WTC11 (cell line): ENCODE measurements at regions not wholly inside any gene's neighbourhood (a gene's known extent, or its start where the extent isn't known, plus 50 kb on each side); places are given as distances from the start of the nearest gene placed in this dataset.

Experiments
- ATAC-seq: fragments of 200-7000 bp; cut with Tn5 transposase; 2 replicates; pipeline ENCODE4 v1.10.0; 2021; ENCODE audit warnings: mild to moderate bottlenecking, moderate library complexity
- CTCF ChIA-PET: fragments of 300-600 bp; sonication (Branson Sonifier 250); formaldehyde crosslinking; loops from one replicate; lab custom pipeline; 2021; ENCODE audit warnings: antibody characterized with exemption; lab: Charles Lee
- POLR2A ChIA-PET: fragments of 350-600 bp; sonication (Branson Sonifier 250); formaldehyde crosslinking; loops from one replicate; lab custom pipeline; 2021; ENCODE audit warnings: antibody characterized with exemption; lab: Charles Lee
- DNase-seq: peaks from one replicate; pipeline ENCODE4 v3.0.0; 2021; ENCODE audit warnings: low spot score
- H3K27ac Mint-ChIP-seq: 2 replicates; pipeline ENCODE4 v1.8.0; 2021; ENCODE audit warnings: mixed read lengths
- H3K27me3 Mint-ChIP-seq: 2 replicates; pipeline ENCODE4 v1.8.0; 2021; ENCODE audit warnings: low read depth, mild to moderate bottlenecking, moderate library complexity, mixed read lengths
- H3K36me3 Mint-ChIP-seq: 2 replicates; pipeline ENCODE4 v1.8.0; 2021; ENCODE audit warnings: mixed read lengths
- H3K4me1 Mint-ChIP-seq: 2 replicates; pipeline ENCODE4 v1.8.0; 2022; ENCODE audit warnings: mixed read lengths
- H3K4me3 Mint-ChIP-seq: 2 replicates; pipeline ENCODE4 v1.8.0; 2021; ENCODE audit warnings: mild to moderate bottlenecking, moderate library complexity, mixed read lengths
- H3K9me3 Mint-ChIP-seq: 2 replicates; pipeline ENCODE4 v1.8.0; 2021; ENCODE audit warnings: mixed read lengths
- AFF4 ChIP-seq: sonication (generic); formaldehyde crosslinking; IDR thresholded peaks from 2 replicates; pipeline ENCODE4 v1.8.1; 2023; ENCODE audit warnings: mild to moderate bottlenecking, missing genetic modification reagents, borderline replicate concordance
- CBFB ChIP-seq: sonication (generic); formaldehyde crosslinking; IDR thresholded peaks from 2 replicates; pipeline ENCODE4 v1.8.1; 2022; ENCODE audit warnings: mild to moderate bottlenecking, low read depth, missing genetic modification reagents
- HMGA2 ChIP-seq: fragments of 250-450 bp; sonication (Bioruptor Pico); IDR thresholded peaks from 2 replicates; pipeline ENCODE4 v1.4.0; 2021; ENCODE audit warnings: mild to moderate bottlenecking, moderate library complexity
- JAZF1 ChIP-seq: fragments of 250-450 bp; sonication (Bioruptor Pico); IDR thresholded peaks from 2 replicates; pipeline ENCODE4 v1.9.0; 2021; ENCODE audit warnings: moderate library complexity, mild to moderate bottlenecking, inconsistent platforms
- KAT7 ChIP-seq: sonication (generic); formaldehyde crosslinking; IDR thresholded peaks from 2 replicates; pipeline ENCODE4 v1.8.1; 2023; ENCODE audit warnings: missing genetic modification reagents, mild to moderate bottlenecking, borderline replicate concordance
- MXD4 ChIP-seq: fragments of 250-450 bp; sonication (Bioruptor Pico); IDR thresholded peaks from 2 replicates; pipeline ENCODE4 v1.8.0; 2021; ENCODE audit warnings: mild to moderate bottlenecking, moderate library complexity, borderline replicate concordance
- MYBL2 ChIP-seq: sonication (generic); formaldehyde crosslinking; IDR thresholded peaks from 2 replicates; pipeline ENCODE4 v1.8.1; 2023; ENCODE audit warnings: mild to moderate bottlenecking, moderate library complexity, missing genetic modification reagents
- NFE2L1 ChIP-seq: sonication (generic); formaldehyde crosslinking; IDR thresholded peaks from 2 replicates; pipeline ENCODE4 v1.8.1; 2023; ENCODE audit warnings: missing genetic modification reagents
- NR3C1 ChIP-seq: sonication (generic); formaldehyde crosslinking; conservative IDR thresholded peaks from 2 replicates; pipeline ENCODE4 v1.8.1; 2023; ENCODE audit warnings: low read depth, mild to moderate bottlenecking, missing genetic modification reagents
- OVOL2 ChIP-seq: fragments of 250-450 bp; sonication (Bioruptor Pico); IDR thresholded peaks from 2 replicates; pipeline ENCODE4 v1.9.0; 2021; ENCODE audit warnings: mild to moderate bottlenecking, borderline replicate concordance
- PRRX2 ChIP-seq: fragments of 250-450 bp; sonication (Bioruptor Pico); IDR thresholded peaks from 2 replicates; pipeline ENCODE4 v1.8.0; 2021; ENCODE audit warnings: mild to moderate bottlenecking
- RELA ChIP-seq: sonication (generic); formaldehyde crosslinking; IDR thresholded peaks from 2 replicates; pipeline ENCODE4 v1.8.1; 2022; ENCODE audit warnings: missing genetic modification reagents, mild to moderate bottlenecking, borderline replicate concordance
- TP53 ChIP-seq: sonication (generic); formaldehyde crosslinking; IDR thresholded peaks from 2 replicates; pipeline ENCODE4 v1.8.1; 2023; ENCODE audit warnings: mild to moderate bottlenecking, missing genetic modification reagents
- ZNF121 ChIP-seq: sonication (generic); formaldehyde crosslinking; IDR thresholded peaks from 2 replicates; pipeline ENCODE4 v1.8.0; 2023; ENCODE audit warnings: missing genetic modification reagents
- ZNF423 ChIP-seq: fragments of 250-450 bp; sonication (Bioruptor Pico); IDR thresholded peaks from 2 replicates; pipeline ENCODE4 v2.1.2; 2022; ENCODE audit warnings: mild to moderate bottlenecking, moderate library complexity
- ZNF512 ChIP-seq: sonication (generic); formaldehyde crosslinking; IDR thresholded peaks from 2 replicates; pipeline ENCODE4 v1.8.1; 2022; ENCODE audit warnings: missing genetic modification reagents, borderline replicate concordance
- TF ChIP-seq, protein P1 (sequence below): sonication (generic); formaldehyde crosslinking; IDR thresholded peaks from 2 replicates; pipeline ENCODE4 v1.8.1; 2023; ENCODE audit warnings: mild to moderate bottlenecking, missing genetic modification reagents
- TF ChIP-seq, protein P2 (sequence below): sonication (generic); formaldehyde crosslinking; IDR thresholded peaks from 2 replicates; pipeline ENCODE4 v1.8.1; 2023; ENCODE audit warnings: mild to moderate bottlenecking, missing genetic modification reagents, moderate library complexity
- TF ChIP-seq, protein P3 (sequence below): sonication (generic); formaldehyde crosslinking; IDR thresholded peaks from 2 replicates; pipeline ENCODE4 v1.8.0; 2022; ENCODE audit warnings: missing genetic modification reagents
- TF ChIP-seq, protein P4 (sequence below): sonication (generic); formaldehyde crosslinking; IDR thresholded peaks from 2 replicates; pipeline ENCODE4 v1.8.1; 2022; ENCODE audit warnings: mild to moderate bottlenecking, missing genetic modification reagents, moderate library complexity, borderline replicate concordance
- TF ChIP-seq, protein P5 (sequence below): fragments of 250-450 bp; sonication (Bioruptor Pico); IDR thresholded peaks from 2 replicates; pipeline ENCODE4 v2.1.2; 2022; ENCODE audit warnings: mild to moderate bottlenecking, moderate library complexity

DNA sequence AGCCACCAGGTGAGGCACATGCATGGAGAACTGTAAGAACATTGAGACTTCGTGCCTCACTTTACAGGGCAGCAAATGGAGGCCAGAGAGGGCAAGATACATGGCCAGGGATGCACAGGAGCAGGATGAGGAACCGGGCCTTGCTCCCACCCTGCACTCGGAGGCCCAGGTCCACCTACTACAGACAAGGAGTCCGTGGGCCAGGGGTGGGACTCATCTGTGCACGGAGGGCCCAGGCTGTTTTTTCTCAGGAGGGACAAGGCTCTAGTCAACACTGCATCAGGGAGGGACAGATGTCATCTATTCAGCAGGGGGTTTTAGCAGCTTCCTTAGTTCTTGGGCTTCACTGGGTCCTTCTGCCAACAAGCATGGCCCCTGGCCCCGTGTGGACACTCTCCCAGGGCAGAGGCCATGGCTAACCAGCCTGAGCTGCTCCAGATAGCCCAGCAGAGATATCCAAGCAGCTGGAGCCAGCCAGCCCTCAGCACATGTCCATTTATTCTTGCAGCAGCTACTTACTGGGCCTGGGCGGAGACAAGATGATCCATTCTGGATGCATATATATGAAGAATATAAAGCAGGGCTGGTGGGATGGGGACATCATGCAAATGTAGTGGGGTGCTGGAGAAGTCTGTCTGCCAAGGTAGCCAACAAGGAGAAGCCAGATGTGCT, 134.5 kb upstream of the RET start (continued):
- TF ChIP-seq AFF4 (CRISPR knock-in tag) (no peak), NR3C1 (CRISPR knock-in tag) (no peak), PRRX2 (CRISPR knock-in tag) (no peak), ZNF423 (no peak), RELA (CRISPR knock-in tag) (no peak), NFE2L1 (no peak)
- TF ChIP-seq, protein P1, sequence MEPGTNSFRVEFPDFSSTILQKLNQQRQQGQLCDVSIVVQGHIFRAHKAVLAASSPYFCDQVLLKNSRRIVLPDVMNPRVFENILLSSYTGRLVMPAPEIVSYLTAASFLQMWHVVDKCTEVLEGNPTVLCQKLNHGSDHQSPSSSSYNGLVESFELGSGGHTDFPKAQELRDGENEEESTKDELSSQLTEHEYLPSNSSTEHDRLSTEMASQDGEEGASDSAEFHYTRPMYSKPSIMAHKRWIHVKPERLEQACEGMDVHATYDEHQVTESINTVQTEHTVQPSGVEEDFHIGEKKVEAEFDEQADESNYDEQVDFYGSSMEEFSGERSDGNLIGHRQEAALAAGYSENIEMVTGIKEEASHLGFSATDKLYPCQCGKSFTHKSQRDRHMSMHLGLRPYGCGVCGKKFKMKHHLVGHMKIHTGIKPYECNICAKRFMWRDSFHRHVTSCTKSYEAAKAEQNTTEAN (CRISPR knock-in tag): no peak
- TF ChIP-seq, protein P2, sequence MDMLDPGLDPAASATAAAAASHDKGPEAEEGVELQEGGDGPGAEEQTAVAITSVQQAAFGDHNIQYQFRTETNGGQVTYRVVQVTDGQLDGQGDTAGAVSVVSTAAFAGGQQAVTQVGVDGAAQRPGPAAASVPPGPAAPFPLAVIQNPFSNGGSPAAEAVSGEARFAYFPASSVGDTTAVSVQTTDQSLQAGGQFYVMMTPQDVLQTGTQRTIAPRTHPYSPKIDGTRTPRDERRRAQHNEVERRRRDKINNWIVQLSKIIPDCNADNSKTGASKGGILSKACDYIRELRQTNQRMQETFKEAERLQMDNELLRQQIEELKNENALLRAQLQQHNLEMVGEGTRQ: no peak
- TF ChIP-seq, protein P3, sequence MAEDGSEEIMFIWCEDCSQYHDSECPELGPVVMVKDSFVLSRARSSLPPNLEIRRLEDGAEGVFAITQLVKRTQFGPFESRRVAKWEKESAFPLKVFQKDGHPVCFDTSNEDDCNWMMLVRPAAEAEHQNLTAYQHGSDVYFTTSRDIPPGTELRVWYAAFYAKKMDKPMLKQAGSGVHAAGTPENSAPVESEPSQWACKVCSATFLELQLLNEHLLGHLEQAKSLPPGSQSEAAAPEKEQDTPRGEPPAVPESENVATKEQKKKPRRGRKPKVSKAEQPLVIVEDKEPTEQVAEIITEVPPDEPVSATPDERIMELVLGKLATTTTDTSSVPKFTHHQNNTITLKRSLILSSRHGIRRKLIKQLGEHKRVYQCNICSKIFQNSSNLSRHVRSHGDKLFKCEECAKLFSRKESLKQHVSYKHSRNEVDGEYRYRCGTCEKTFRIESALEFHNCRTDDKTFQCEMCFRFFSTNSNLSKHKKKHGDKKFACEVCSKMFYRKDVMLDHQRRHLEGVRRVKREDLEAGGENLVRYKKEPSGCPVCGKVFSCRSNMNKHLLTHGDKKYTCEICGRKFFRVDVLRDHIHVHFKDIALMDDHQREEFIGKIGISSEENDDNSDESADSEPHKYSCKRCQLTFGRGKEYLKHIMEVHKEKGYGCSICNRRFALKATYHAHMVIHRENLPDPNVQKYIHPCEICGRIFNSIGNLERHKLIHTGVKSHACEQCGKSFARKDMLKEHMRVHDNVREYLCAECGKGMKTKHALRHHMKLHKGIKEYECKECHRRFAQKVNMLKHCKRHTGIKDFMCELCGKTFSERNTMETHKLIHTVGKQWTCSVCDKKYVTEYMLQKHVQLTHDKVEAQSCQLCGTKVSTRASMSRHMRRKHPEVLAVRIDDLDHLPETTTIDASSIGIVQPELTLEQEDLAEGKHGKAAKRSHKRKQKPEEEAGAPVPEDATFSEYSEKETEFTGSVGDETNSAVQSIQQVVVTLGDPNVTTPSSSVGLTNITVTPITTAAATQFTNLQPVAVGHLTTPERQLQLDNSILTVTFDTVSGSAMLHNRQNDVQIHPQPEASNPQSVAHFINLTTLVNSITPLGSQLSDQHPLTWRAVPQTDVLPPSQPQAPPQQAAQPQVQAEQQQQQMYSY (CRISPR knock-in tag): no peak
- TF ChIP-seq, protein P4, sequence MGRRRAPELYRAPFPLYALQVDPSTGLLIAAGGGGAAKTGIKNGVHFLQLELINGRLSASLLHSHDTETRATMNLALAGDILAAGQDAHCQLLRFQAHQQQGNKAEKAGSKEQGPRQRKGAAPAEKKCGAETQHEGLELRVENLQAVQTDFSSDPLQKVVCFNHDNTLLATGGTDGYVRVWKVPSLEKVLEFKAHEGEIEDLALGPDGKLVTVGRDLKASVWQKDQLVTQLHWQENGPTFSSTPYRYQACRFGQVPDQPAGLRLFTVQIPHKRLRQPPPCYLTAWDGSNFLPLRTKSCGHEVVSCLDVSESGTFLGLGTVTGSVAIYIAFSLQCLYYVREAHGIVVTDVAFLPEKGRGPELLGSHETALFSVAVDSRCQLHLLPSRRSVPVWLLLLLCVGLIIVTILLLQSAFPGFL (CRISPR knock-in tag): no peak

DNA sequence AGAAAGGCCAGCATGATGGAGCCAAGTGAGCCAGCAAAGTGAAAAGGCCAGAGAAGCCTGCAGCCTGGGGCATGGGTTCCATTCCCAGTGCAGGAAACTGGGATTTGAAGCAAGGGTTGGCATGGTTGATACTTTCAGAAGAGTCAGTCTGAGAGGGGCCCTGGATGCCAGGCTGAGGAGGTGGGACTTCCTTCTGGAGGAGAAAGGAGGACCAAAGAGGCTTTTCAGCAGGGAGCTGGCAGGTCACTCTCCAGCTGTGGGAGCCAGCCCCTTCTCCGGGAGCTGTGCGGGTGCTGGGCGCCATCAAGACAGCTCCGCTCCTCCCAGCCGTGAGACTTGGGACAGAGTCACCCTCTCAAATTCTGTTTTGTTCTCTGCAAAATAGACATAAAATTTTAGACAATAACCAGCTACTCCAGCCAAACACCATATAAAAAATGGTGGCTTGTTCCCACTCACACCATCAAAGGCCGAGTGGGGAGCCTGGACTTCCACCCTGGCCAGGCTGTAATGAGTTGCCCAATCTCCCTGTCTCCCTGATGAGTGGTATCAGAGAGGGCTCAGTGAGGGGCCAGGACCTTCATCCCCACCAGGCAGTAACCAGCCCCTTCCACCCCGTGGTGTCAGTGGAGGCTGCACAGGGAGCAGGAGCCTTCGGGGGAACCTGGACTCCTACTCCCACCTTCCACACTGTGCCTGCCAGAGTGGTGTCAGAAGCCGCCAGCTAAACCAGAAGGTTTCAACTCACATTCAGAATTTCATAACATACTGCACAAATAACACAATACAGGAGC, 133.6 kb upstream of the RET start:
- no peaks in the 10 kb centered on the region; the same call in 1 of the 2 replicates for H3K27me3 Mint-ChIP-seq
- ChIA-PET CTCF (interaction anchor here (1.3 kb wide), 1 partner anchor 16 kb away, joined by 3 read pairs; no protein-coding TSS in a partner anchor), POLR2A (no interaction called here)
- peaks cover 10% of the 10 kb centered on the region for H3K9me3 Mint-ChIP-seq
- ATAC-seq (no peak), DNase-seq (no peak)
- peaks cover 5% of the 10 kb centered on the region for H3K4me1 Mint-ChIP-seq
- no peaks in the 10 kb centered on the region; the same call in 1 of the 2 replicates for H3K36me3 Mint-ChIP-seq
- no peak overlapping the region for H3K4me3 Mint-ChIP-seq
- no peak overlapping the region for H3K27ac Mint-ChIP-seq
- no peak for TF ChIP-seq TP53 (CRISPR knock-in tag)
- no peak for TF ChIP-seq MYBL2 (CRISPR knock-in tag)
- TF ChIP-seq, protein P5, sequence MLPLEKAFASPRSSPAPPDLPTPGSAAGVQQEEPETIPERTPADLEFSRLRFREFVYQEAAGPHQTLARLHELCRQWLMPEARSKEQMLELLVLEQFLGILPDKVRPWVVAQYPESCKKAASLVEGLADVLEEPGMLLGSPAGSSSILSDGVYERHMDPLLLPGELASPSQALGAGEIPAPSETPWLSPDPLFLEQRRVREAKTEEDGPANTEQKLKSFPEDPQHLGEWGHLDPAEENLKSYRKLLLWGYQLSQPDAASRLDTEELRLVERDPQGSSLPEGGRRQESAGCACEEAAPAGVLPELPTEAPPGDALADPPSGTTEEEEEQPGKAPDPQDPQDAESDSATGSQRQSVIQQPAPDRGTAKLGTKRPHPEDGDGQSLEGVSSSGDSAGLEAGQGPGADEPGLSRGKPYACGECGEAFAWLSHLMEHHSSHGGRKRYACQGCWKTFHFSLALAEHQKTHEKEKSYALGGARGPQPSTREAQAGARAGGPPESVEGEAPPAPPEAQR (CRISPR knock-in tag): no peak
- no peak for TF ChIP-seq KAT7 (CRISPR knock-in tag)
- no peak for TF ChIP-seq OVOL2
- no peak for TF ChIP-seq ZNF512 (CRISPR knock-in tag)
- no peak for TF ChIP-seq CBFB (CRISPR knock-in tag)
- no peak for TF ChIP-seq HMGA2 (CRISPR knock-in tag)
- no peak for TF ChIP-seq JAZF1 (CRISPR knock-in tag)
- TF ChIP-seq MXD4 (CRISPR knock-in tag): no peak
- no peak for TF ChIP-seq ZNF121 (CRISPR knock-in tag)
